ENCODE measurements at regions not wholly inside any gene's neighbourhood (a gene's known extent, or its start where the extent isn't known, plus 50 kb on each side); places are given as distances from the start of the nearest gene placed in this dataset.

DNA sequence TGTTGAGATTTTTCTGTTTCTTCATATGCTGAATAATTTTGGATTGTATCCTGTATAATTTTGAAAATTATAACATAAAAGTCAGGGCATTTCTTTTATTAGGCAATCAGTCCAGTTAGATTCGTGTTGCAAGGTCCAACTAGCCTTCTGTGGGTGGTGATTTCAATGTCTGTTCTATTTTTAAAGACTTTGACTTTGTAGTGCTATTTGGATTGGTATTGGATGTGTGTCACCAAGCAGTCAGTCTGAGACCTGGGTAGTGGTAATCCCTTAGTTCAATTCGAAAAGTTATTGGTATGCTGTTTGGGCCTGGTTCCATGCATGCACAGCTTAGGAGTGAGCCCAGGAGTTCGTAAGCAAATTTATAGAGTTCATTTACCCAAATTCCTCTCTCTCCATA is 82.2 kb downstream of the EPDR1 start:
- FAIRE-seq, result no peak
- no peak for DNase-seq (ENCODE audit: insufficient read length, low spot score)

GRCh38 chr7:38006559-38006958 is 86.1 kb downstream of the EPDR1 start:
- DNase-seq (ENCODE audit: insufficient read length, low spot score), result no peak
- FAIRE-seq, result no peak

DNA sequence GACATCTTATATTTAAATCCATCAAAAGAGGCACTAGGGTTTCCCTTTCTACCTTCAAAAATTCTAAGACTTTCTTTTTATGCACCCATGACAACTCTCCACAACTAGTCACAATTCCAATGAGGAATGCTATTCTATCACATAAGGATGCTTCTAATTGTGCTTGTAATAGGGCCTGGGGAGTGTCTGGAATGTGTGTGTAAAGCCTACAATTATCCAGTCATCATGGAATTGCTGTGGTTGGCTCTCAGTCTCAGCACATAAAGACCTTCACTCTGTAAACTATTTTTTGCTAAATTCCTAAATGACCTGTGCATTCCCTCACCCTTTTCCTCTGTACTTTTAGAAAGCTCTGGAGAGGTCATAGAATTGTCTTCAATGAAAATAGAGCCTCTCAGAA is 86.7 kb downstream of the EPDR1 start:
- DNase-seq (ENCODE audit: insufficient read length, low spot score), result no peak
- FAIRE-seq, result no peak

- FAIRE-seq (no peak), DNase-seq (ENCODE audit: insufficient read length, low spot score) (no peak)
Observed at GRCh38 chr7:38013246-38013645, 92.8 kb downstream of the EPDR1 start.

DNA sequence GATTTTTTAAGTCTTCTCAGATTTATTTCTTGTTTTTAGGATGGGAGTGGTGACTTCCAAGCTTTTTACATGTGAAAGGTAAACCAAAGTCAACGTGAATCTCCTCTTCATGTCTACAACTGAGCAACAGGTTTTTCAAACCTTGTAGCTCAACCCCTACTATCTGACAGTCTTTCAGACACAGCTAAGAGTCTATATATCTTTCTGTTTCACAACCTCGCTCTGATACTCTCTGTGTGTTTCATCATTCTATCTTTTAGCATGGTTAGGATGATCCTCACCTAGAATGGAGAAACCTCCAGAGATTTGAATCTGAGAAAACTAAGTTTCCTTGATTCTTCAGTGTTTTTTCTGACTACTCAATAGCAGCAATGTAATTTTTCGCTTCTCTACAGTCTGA is 96.1 kb downstream of the EPDR1 start:
- no peak for DNase-seq (ENCODE audit: insufficient read length, low spot score)
- no peak for FAIRE-seq

DNA sequence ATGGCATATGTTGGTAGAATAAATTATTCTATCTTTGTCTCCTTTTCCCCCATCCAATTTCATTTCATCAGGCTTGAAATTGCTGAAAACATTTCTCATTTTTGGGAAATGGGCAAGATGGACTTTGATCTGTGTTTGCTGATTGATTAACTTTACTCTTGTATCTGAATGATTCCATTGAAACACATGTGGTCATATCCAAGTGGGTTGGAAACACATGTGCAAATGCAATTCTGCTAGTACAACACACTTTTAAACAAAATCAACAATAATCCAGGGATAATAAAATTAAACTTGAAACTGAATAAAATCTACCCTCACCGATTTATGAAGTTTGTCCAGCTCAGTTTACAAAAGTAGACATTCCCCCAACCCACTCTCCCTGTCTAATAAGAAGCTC is 96.9 kb downstream of the EPDR1 start:
- FAIRE-seq (no peak), DNase-seq (ENCODE audit: insufficient read length, low spot score) (no peak)

GRCh38 chr7:38020121-38020785 is 99.8 kb downstream of the EPDR1 start:
- FAIRE-seq, result no peak
- DNase-seq (ENCODE audit: insufficient read length, low spot score), result no peak

DNA sequence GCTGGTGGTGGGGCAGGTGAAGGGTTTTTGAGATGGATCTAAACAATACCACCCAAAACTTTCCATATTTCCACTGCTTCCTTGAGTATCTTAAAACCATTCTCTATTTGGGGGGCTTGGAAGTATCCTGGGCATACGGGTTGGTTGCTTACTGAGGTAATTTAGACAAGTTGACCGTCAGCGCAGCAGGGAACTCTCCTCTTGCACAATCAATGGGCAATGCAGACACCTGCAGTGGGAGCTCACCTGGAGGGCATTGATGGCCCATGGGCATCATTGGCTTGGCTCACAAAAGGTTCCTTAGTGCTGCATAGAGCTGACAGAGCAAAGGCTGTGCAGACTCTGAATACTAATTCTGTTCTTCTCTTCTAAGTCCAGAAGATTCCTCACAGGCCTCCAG is 101.5 kb downstream of the EPDR1 start:
- FAIRE-seq, result no peak

DNA sequence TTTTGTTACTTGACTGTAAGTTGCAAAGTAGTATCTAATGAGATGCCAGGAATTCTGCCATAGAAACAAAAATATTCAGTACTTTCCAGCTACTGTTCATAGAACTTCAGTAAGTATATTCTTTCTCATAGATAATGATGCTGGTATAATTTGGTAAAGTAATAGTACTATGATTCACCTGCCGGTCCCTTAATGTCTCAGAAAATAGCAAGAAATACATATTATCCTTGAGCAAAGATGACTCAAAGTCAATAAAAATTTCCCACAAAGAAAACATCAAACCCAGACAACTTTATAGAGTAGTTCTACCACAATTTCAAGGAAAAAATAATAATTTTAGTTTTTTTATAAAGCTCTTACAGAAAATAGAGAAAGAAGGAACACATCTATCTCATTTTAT is 105.4 kb downstream of the EPDR1 start:
- no peak for FAIRE-seq
- DNase-seq (ENCODE audit: insufficient read length, low spot score), result no peak

More for the DNA sequence above, 101.5 kb downstream of the EPDR1 start:
- DNase-seq (ENCODE audit: insufficient read length, low spot score), result no peak

GRCh38 chr7:38027884-38028455 is 107.5 kb downstream of the EPDR1 start:
- no peak for DNase-seq (ENCODE audit: insufficient read length, low spot score)
- FAIRE-seq, result no peak

DNA sequence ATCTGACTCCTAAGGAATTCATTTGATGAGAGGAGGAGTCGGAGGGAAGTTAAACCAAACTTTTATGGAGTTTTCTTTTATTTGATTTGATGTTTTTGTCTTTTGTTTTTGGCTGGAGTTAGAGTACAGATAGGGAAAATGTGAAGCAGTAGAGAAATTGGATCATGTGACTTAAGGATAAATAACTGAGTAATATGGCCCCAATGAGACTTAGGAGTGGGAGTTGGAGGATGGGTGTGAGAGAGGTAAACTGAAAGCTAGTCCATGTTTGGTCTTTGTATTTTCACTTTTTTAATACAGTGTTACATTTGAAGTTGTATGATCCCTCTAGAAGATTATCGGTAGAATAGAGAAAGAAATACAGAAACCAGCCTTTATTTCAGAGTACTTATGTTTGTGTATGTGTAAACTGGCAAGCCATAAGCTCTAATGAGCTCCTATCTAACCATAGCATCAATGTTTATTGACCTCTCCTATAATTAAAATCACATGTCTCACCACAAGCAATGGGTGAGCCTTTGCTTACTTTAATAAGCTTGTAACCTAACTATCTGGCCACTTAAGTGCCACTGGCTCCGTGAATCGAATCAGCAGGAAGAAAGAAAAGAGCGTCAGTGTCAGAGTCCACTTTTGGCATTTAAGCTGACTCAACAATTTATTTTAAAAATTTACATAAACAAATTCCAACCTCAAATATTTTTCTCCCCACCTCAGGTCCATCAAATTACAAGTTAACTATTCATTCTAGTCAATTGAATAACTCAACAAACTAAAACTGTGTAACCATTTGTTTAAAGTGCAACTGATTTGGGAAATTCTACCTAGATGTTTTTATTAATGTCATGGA is 113.8 kb downstream of the EPDR1 start:
- no peak for DNase-seq (ENCODE audit: insufficient read length, low spot score)
- no peak for FAIRE-seq

DNA sequence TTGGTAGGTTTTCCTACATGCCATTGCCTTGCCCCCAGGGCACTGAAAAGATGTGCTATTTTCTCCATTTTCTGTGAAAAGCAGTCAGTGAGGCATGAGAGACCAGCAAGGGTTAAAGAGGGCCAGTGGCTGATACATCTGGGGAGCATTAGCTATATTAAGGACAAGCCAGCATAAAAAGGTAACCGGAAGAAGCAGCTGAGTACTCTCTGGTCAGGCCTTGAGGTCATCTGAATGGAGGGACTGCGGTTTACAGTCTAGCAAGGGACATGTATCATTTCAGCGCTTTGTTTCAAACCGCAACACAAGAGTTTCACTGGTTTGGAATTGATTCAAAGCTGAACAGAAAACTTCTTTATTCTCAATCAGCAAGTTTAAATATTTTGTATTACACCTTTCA is 120.4 kb downstream of the EPDR1 start:
- DNase-seq (ENCODE audit: insufficient read length, low spot score) (no peak), FAIRE-seq (no peak)

- DNase-seq (ENCODE audit: insufficient read length, low spot score) (no peak), FAIRE-seq (no peak)
Observed at GRCh38 chr7:38049679-38050078, 128.4 kb upstream of the STARD3NL start.

DNA sequence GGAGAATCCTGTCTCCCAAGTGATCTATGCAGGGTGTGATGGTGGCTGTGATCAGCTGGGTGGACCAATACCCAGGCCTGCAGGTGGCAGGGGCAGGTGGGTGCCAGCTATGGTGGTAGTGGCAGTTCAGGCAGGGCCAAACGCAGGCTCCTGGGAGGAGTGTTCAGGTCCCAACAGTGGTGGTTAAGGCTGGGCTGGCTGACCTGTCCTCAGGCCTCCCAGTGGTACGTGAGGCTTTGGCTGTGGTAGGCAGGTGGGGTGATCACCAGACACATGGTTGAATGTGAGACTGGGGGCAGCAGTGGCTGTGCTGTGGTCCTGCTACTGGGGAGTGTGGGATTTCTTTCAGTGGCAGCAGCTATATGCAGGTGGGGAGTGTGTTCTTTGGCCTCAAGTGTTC is 126.7 kb upstream of the STARD3NL start:
- no peak for DNase-seq (ENCODE audit: insufficient read length, low spot score)
- no peak for FAIRE-seq

DNA sequence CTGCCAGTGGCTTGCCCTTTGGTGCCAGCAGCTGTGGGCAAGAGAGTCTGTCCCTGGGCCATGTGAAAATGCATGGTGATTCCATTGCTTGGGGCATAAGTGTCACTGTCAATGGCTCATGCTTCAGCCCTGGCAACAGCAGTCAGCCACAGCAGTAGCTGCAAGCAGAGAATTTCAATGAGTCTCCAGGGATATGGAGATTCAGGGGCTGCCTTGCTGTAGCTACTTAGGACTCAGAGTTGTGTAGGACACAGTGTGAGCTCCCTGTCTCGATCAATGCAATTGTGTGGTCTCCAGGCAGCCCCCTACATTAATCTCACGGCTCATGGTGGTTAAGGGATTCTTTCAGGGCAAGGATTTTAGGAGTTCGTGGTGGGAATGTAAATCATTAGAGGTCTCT is 126.3 kb upstream of the STARD3NL start:
- DNase-seq (ENCODE audit: insufficient read length, low spot score) (no peak), FAIRE-seq (no peak)

DNA sequence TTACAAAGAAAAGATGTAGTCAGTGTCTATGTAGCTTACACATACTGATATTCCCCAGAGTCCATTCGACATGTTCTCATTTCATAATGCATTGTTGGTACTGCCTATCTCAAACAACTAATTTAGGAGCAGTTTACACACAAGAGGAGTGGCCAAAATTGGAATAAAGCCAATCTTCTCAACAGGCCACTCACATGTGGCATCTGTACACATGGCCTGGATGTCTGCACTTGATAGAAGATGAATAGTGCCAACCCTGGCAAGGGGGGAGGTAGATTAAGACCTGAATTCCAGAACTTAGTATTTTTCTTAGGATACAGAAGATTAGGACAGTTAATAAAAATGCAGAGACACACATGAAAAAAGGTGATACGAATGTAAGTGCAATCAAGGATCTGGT is 125.3 kb upstream of the STARD3NL start:
- DNase-seq (ENCODE audit: insufficient read length, low spot score), result no peak

DNA sequence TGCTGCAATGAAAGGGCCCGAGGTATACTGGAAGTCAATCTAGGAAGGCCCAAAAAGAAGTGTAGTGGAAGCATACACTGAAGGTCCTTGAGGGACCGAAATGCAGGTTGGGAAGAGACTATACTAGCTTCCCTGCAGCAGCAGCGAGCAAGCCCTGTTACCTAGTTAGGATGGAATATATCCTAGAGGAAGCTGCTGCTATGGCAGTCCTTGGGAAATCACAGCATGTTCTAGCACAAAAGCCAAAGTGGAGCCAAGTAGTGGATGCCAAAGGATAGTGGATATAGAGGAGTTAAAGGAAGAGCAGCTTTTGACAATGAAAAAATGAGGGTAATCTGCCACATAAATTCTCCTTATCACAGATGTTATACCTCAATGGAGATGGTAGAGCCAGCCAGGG is 123.8 kb upstream of the STARD3NL start:
- DNase-seq (ENCODE audit: insufficient read length, low spot score) (no peak), FAIRE-seq (no peak)

More for the DNA sequence above, 125.3 kb upstream of the STARD3NL start:
- no peak for FAIRE-seq

GRCh38 chr7:38057829-38058228 is 120.2 kb upstream of the STARD3NL start:
- FAIRE-seq, result no peak

GRCh38 chr7:38060116-38060515 is 117.9 kb upstream of the STARD3NL start:
- DNase-seq (ENCODE audit: insufficient read length, low spot score) (no peak), FAIRE-seq (no peak)

More at GRCh38 chr7:38057829-38058228, 120.2 kb upstream of the STARD3NL start:
- no peak for DNase-seq (ENCODE audit: insufficient read length, low spot score)

DNA sequence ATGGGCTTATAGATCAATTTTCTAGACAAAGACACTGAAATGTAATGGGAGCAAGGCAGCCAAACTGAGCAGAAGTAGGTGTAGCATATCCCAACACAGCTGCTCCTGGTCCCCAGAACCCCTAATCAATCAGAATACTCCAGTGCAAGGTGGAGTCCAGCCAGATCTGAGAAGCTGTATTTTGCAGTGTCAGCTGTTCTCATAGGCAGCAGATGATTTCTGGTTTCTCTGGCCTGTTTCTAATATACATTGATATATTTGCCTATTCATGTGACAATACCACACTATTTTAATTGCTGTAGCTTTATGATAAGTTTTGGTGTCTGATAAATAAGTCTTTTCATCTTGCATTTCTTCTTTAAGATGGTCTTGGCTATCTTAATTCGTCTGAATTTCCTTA is 117.4 kb upstream of the STARD3NL start:
- DNase-seq (ENCODE audit: insufficient read length, low spot score) (no peak), FAIRE-seq (no peak)

GRCh38 chr7:38066391-38066790 is 111.7 kb upstream of the STARD3NL start:
- DNase-seq (ENCODE audit: insufficient read length, low spot score) (no peak), FAIRE-seq (no peak)

DNA sequence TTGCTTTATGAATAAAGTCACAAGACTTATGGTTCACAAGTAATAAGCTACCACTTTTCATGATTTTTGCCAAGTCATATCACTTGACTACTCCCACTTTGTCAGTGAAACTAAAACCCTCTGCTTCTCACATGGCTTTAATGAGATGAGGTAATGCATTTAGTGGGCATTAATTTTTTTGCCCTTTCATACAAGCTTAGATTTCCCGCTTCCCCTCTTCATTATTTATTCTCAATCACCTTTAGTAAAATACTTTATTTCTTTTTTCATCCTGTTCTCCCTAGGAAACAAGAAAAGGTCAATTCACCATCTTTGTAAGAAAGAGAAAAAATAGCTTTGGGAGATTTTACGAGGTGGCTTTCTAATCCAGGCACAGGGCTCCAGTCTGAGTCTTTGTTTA is 109.6 kb upstream of the STARD3NL start:
- DNase-seq (ENCODE audit: insufficient read length, low spot score) (no peak), FAIRE-seq (no peak)
